ENCODE measurements at regions not wholly inside any gene's neighbourhood (a gene's known extent, or its start where the extent isn't known, plus 50 kb on each side); places are given as distances from the start of the nearest gene placed in this dataset.

DNA sequence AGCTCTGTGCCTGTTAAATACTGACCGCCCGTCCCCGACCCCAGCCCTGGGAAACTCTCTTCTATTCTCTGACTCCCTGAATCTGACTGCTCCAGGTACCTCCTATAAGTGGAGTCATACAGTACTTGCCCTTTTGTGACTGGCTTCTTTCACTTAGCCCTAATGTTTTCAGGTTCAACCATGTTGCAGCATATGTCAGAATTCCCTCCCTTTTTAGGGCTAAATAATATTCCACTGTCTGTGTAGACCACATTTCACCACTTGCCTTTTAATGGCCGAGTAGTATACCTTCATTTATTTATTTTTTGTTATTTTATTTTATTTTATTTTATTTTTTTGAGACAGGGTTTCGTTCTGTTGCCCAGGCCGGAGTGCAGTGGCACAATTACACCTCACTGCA lies 96.1 kb upstream of the SLC22A11 start:
- TF ChIP-seq CTCF (IDR thresholded peaks at IDR 0.05; ENCODE audit: low read length) (no peak), EZH2 (IDR thresholded peaks at IDR 0.05; ENCODE audit: borderline replicate concordance, low read length) (no peak)
